PC-3 (cell line): ENCODE measurements at regions not wholly inside any gene's neighbourhood (a gene's known extent, or its start where the extent isn't known, plus 50 kb on each side); places are given as distances from the start of the nearest gene placed in this dataset.

Source experiments
- CTCF ChIP-seq: fragments of 300-600 bp; sonication (generic); conservative IDR thresholded peaks from 2 replicates; pipeline ENCODE4 v1.5.1; 2017; ENCODE audit warnings: antibody characterized with exemption, low read depth, mild to moderate bottlenecking, low read length
- EZH2 ChIP-seq: fragments of 300-600 bp; sonication (generic); IDR thresholded peaks from one replicate; pipeline ENCODE4 v1.6.1; 2017; ENCODE audit warnings: antibody characterized with exemption, mild to moderate bottlenecking, low read length; ENCODE audit not compliant: unreplicated experiment
- EZH2phosphoT487 ChIP-seq: fragments of 300-600 bp; sonication (generic); IDR thresholded peaks from 2 replicates; pipeline ENCODE4 v1.6.1; 2018; ENCODE audit warnings: mild to moderate bottlenecking, antibody characterized with exemption, low read length, borderline replicate concordance

GRCh38 chrX:10393241-10393640, 227.1 kb downstream of the MID1 start:
- TF ChIP-seq CTCF (no peak), EZH2phosphoT487 (no peak), EZH2 (no peak)
